ENCODE measurements at regions not wholly inside any gene's neighbourhood (a gene's known extent, or its start where the extent isn't known, plus 50 kb on each side); places are given as distances from the start of the nearest gene placed in this dataset.

GRCh38 chr9:38333047-38333446 lies 59.5 kb upstream of the ALDH1B1 start:
- no peaks in the 10 kb centered on the region for H3K27me3 ChIP-seq
- intact Hi-C loops (cut with DNase I) = no loop called here
- H3K4me1 ChIP-seq = no peaks in the 10 kb centered on the region
- TF ChIP-seq POLR2A (IDR thresholded peaks at IDR 0.05; ENCODE audit: low read depth) (no peak), CTCF (IDR thresholded peaks at IDR 0.05) (no peak), POLR2AphosphoS5 (IDR thresholded peaks at IDR 0.05) (no peak), EP300 (IDR thresholded peaks at IDR 0.05) (no peak)
- no peak for DNase-seq (ENCODE audit: extremely low spot score)
- H3K36me3 ChIP-seq = no peaks in the 10 kb centered on the region
- no peaks in the 10 kb centered on the region for H3K9me3 ChIP-seq
- 84% methylated on average over 5 of the region's 5 CpGs for WGBS
- no peak overlapping the region for H3K4me3 ChIP-seq
- H3K27ac ChIP-seq (replicated peaks in 1 of 4) = no peak overlapping the region

- WGBS = 98% methylated on average over 4 of the region's 4 CpGs
- TF ChIP-seq POLR2A (IDR thresholded peaks at IDR 0.05; ENCODE audit: low read depth) = no peak
- no peak for TF ChIP-seq EP300 (IDR thresholded peaks at IDR 0.05)
- TF ChIP-seq CTCF (IDR thresholded peaks at IDR 0.05) = no peak
- TF ChIP-seq POLR2AphosphoS5 (IDR thresholded peaks at IDR 0.05) = no peak
- Histone ChIP-seq H3K9me3 (no peaks in the 10 kb centered on the region), H3K4me1 (no peaks in the 10 kb centered on the region), H3K4me3 (no peak overlapping the region), H3K27ac (replicated peaks in 1 of 4) (no peak overlapping the region), H3K36me3 (no peaks in the 10 kb centered on the region), H3K27me3 (no peaks in the 10 kb centered on the region)
- intact Hi-C loops (cut with DNase I) = no loop called here
- DNase-seq (ENCODE audit: extremely low spot score) = no peak
Measured at GRCh38 chr9:38332625-38333024, 59.9 kb upstream of the ALDH1B1 start.

GRCh38 chr9:38331141-38331540 lies 61.4 kb upstream of the ALDH1B1 start:
- no peak overlapping the region for H3K27ac ChIP-seq (replicated peaks in 1 of 4)
- intact Hi-C loops (cut with DNase I) = no loop called here
- no peak overlapping the region for H3K4me3 ChIP-seq
- no peaks in the 10 kb centered on the region for H3K9me3 ChIP-seq
- H3K4me1 ChIP-seq = no peaks in the 10 kb centered on the region
- H3K36me3 ChIP-seq = no peaks in the 10 kb centered on the region
- no peak for TF ChIP-seq CTCF (IDR thresholded peaks at IDR 0.05)
- no peak for TF ChIP-seq POLR2A (IDR thresholded peaks at IDR 0.05; ENCODE audit: low read depth)
- TF ChIP-seq EP300 (IDR thresholded peaks at IDR 0.05) = no peak
- TF ChIP-seq POLR2AphosphoS5 (IDR thresholded peaks at IDR 0.05) = no peak
- no peaks in the 10 kb centered on the region for H3K27me3 ChIP-seq
- 92% methylated on average over 8 of the region's 8 CpGs for WGBS
- DNase-seq (ENCODE audit: extremely low spot score) = no peak

- 94% methylated on average over 11 of the region's 11 CpGs for WGBS
- intact Hi-C loops (cut with DNase I) = no loop called here
Measured at GRCh38 chr9:38329968-38330367, 62.5 kb upstream of the ALDH1B1 start.

More at GRCh38 chr9:38329968-38330367, 62.5 kb upstream of the ALDH1B1 start:
- DNase-seq (ENCODE audit: extremely low spot score) = no peak
- H3K4me1 ChIP-seq = no peaks in the 10 kb centered on the region
- TF ChIP-seq CTCF (IDR thresholded peaks at IDR 0.05) = no peak
- TF ChIP-seq POLR2A (IDR thresholded peaks at IDR 0.05; ENCODE audit: low read depth) = no peak
- TF ChIP-seq EP300 (IDR thresholded peaks at IDR 0.05) = no peak
- TF ChIP-seq POLR2AphosphoS5 (IDR thresholded peaks at IDR 0.05) = no peak
- no peak overlapping the region for H3K27ac ChIP-seq (replicated peaks in 1 of 4)
- no peak overlapping the region for H3K4me3 ChIP-seq
- H3K36me3 ChIP-seq = no peaks in the 10 kb centered on the region
- no peaks in the 10 kb centered on the region for H3K9me3 ChIP-seq
- no peaks in the 10 kb centered on the region for H3K27me3 ChIP-seq
